ENCODE measurements at regions not wholly inside any gene's neighbourhood (a gene's known extent, or its start where the extent isn't known, plus 50 kb on each side); places are given as distances from the start of the nearest gene placed in this dataset.

- TF ChIP-seq CTCF (IDR thresholded peaks at IDR 0.05) (no peak), EZH2 (IDR thresholded peaks at IDR 0.05) (no peak), EZH2phosphoT487 (IDR thresholded peaks at IDR 0.05) (no peak)
Observed at GRCh38 chr12:124185971-124186686, 108.8 kb upstream of the RFLNA start.

Data from neural progenitor cell (in vitro differentiated cells).